Midbrain (tissue), 1 donor: ENCODE measurements at regions not wholly inside any gene's neighbourhood (a gene's known extent, or its start where the extent isn't known, plus 50 kb on each side); places are given as distances from the start of the nearest gene placed in this dataset.

ENCODE experiments used
- DNase-seq: peaks from one replicate; lab custom pipeline; 2025; lab: John Stamatoyannopoulos, UW

DNA sequence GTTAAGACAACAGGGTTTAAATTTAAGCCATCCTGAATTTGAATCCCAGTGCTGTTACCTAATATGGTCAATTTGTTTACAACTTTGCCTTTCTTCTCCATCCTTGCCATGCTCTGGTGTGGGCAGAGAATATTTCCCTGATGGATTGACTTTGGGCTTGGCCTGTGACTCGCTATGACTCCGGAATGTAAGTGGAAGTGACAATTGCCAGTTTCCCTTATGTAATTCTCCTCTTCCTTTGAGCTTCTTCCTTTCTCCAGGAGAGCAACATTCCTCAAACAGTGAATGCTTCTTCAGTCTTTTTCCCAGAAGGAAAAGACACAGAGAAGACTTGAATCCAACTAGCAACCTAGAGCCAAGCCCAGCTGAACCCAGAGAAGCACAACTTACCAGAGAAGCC is 159.1 kb downstream of the LURAP1L start:
- no peak for DNase-seq

DNA sequence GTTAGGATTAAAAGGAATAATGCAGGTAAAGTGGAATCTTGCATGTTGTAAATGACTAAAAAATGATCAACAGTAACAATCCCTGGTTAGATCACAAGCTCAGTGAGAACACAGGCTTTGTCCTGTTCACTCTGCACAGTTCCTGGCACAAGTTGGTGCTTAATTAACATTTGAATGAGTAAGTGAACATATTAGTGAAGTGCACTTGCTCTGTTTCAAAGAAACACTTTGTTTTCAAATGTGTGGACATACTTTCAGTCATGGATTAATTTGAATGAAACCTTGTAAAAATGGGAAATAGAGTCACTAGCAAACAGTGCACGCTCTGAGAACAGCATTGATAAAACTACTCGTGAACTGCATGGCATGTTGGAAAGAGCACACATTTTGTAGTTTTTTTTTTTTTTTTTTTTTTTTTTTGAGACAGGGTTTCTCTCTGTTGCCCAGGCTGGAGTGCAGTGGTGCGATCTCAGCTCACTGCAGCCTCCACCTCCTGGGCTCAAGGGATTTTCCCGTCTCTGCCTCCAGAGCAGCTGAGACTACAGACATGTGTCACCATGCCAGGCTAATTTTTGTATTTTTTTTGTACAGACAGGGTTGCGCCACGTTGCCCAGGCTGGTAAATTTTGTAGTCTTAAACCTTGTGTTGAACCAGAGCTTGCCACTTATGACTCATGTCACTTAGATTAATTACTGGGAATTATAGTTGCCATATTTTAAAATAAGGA is 159.9 kb downstream of the LURAP1L start:
- DNase-seq, result peak; percentile 2

DNA sequence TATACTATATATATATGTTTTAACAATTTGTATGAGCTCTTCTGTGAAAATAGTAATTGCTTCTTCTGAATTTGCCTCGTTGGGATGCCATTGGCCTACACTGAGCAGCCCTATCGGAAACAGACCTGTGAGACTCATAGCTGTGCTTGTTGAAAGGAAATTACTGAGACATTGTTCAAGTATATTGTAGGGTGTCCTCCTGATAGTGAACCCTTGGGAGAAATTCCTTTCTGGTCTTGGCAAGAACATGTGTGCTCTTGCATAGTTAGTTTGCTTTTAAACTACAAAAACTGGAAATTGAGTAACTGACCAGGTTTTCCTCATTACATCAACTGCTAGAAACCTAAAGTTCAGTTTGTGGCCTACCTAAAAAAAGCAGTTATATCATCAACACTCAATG is 160.9 kb downstream of the LURAP1L start:
- DNase-seq, result no peak

DNA sequence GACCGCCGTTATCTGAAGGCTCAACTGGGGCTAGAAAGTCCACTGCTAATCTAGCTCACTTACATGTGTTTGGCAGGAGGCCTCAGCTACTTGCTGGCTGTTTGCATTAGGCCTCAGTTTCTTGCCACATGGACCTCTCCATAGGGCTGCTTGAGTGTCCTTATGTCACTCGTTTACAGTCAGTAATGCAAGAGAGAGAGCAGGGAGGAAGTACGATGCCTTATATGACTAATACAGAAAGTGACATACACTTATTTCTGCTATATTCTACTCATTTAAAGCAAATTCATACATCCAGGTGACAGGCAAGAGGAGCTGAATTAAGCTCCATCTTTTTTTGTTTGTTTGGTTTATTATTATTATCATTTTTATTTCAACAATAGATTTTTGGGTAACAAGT is 179.6 kb downstream of the LURAP1L start:
- DNase-seq, result no peak

DNA sequence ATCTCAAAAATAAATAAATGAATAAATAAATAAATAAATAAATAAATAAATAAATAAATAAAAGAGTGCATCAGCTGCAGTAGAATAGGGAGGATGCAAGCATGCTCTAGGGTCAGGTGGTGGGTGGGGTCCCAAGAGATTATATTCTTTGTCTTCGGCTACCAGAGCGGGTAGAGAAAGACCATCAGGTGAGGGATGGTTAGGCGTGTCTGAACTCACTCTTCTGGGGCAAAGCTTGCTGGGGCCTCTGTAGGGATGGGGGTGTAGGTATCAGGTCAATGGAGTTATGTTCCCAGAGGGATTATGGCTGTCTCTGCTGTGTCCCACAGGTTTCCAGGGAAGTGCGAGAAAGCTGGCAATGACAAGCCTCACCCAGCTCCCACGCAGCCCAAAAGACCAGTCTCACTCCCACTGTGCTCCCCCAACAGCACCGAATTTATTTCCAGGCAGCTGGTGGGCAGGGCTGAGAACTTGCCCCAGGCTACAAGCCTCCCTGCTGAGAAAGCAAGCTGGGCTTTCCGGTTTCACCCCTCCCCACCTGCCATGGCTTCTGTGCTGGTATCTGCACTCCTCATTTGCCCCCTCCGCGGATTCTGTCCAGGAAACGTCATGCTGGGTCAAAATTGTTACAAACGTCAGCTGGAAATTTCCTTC is 180.8 kb downstream of the LURAP1L start:
- no peak for DNase-seq

DNA sequence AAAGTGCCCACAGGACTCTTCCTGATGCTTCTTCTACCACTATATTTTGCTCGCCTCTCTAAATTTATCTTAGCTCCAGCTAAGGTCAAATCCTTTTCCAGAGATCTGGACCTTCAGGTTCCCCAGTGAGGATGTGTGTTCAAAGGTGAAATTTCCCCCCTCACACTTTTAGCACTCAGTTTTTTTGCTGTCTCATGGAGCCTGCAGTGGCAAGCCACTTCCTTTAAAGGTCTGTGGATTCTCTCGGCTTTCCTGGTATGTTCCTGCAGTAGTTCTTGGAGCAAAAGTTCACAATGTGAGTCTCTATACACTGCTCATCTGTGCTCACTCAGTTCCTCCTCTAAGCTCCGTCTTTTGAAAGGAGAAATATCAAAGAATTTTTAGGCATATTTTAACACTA is 181.4 kb downstream of the LURAP1L start:
- no peak for DNase-seq

DNA sequence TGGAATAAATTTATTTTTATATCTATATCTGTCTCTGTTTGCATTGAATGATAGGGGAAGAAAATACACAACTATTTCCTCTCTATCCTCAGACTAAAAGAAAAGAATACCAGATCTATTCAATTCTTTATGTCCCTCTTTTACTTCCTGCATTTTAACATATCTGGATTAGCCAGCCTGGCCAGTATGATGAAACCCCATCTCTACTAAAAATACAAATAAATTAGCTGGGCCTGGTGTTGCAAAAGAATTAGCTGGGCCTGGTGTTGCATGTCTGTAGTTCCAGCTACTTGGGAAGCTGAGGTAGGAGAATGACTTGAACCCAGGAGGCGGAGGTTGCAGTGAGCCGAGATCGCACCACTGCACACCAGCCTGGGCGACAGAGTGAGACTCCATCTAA is 182.0 kb downstream of the LURAP1L start:
- no peak for DNase-seq

DNA sequence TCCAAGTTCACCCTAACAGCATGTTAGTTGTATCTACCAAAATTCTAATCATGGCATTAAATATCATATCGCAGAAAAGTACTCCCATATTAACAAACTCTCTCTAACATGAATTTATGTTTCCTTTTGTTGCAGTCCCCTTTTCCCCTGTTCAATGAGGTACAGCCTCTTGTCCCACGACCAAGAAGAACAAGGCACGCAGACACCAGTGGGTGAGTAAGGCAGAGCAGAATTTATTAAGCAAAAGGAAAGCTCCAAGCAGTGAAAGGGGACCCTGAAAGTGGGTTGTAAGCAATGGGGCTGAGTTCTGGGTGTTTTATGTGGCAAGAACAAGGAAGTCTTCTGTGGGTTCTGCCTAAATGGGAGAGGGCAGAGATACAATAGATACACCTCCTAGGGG is 183.5 kb downstream of the LURAP1L start:
- DNase-seq, result no peak

DNA sequence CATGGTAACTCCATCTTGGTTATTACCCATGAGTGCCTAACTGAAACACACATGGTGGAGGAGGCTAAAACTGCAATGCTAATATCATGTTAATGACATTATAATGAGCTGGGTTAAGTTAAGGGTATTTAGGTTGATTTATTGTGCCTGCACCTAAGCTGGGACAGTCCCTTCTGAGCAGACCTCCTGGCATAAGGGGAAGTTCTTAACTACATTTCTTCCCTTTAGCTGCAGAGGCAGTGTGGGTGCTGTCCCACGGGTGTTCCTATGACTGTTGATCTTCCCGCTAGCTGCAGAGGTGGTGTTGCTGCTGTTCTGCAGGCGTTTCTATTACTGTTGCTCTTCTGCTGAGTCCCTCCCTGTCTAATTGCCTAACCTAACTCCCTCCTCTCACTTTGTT is 183.9 kb downstream of the LURAP1L start:
- DNase-seq, result no peak

DNA sequence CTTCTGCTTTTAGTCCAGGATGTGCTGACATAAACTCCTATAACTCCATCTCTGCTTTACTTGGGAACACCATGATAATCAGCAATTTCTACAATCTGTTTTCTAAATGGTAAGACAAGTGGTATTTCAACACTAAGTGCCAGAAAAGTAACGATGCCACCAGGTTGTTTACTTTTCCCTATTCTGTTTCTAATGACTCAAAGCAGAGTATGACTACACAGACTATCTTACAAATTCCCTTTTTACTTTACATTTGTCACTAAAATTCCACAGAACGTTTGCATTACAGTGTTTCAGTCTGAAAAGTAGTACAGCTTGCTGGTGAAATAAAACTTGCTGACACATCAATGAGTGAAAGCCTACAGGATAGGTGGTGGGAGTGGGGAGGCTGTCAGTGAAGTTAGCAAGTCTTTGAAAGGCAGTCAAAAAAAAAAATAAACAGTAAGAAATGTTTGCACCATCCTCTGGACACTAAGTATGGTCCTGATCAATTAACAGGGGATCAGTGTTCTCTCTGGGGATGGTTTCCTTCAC is 186.5 kb downstream of the LURAP1L start:
- DNase-seq, result no peak

DNA sequence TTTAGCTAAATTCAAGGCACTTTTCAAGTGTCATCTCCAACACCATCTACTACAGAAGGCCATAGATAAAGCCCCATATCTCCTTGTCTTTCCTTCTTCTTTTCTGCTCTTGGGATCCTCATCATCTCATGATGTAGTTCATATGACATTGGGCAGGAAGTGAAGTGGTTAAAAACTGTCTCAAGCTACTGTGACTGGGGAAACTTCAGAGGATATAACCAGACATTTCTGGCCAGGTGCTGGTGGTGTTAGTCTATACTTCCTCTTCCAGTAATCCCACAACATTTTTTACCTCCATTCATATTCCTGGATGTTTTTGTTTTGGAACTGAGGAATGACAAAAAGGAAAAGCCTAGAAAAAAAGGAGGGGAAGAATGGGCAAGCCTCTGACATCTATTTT is 188.7 kb downstream of the LURAP1L start:
- DNase-seq, result no peak

DNA sequence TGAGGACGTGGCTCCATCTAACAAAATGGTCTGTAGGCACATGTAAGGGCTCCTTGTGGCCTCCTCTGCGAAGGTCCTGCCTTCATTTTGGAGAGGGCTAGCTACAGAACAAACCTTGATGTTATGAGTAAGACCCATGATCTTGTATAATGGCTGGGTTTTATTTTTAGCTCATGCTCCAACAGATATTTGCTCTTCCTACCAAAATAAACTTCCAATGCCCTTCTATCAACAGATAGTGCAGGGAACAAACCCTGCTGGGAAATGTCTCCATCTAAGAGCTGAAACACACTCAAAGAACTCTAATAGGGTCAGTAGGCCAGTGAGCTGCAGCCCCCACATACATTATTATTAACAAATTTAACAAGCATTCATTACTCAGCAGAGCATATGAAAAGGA is 189.5 kb downstream of the LURAP1L start:
- DNase-seq, result no peak

DNA sequence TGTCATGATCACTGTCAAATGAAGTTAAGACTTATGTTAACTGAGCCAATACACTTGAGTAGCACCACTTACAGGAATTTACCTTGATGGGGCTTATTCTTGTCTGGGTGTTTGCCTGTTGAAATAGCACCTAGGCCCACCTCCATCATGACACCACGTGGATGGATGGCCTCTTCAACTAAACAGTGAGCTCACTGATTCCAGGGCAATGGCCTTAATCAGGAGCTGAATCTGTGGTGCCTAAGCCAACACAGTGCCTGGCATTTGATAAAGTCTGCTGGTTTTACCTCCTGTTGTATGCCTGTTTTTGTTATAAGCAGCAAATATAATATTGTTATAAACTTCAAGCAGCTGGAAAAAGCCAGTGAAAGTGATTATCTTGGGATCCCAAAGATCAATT is 190.5 kb downstream of the LURAP1L start:
- DNase-seq, result no peak

DNA sequence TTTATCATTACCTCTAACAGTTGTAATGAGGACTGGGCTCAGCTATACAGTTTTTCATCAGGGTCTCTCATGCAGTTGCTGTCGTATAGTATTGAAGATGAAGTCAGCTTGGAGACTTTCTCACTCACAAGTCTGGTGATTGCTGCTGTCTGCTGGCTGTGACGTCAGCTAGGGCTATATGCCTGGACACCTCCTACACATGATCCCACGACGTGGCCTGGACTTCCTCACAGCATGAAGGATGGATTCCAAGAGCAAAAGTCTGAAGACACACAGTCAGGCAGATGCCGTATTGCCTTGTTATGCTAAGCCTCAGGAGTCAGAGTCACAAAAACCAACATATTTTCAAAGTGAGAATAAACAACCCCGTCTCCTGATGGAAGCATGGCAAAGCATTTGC is 193.3 kb downstream of the LURAP1L start:
- no peak for DNase-seq

DNA sequence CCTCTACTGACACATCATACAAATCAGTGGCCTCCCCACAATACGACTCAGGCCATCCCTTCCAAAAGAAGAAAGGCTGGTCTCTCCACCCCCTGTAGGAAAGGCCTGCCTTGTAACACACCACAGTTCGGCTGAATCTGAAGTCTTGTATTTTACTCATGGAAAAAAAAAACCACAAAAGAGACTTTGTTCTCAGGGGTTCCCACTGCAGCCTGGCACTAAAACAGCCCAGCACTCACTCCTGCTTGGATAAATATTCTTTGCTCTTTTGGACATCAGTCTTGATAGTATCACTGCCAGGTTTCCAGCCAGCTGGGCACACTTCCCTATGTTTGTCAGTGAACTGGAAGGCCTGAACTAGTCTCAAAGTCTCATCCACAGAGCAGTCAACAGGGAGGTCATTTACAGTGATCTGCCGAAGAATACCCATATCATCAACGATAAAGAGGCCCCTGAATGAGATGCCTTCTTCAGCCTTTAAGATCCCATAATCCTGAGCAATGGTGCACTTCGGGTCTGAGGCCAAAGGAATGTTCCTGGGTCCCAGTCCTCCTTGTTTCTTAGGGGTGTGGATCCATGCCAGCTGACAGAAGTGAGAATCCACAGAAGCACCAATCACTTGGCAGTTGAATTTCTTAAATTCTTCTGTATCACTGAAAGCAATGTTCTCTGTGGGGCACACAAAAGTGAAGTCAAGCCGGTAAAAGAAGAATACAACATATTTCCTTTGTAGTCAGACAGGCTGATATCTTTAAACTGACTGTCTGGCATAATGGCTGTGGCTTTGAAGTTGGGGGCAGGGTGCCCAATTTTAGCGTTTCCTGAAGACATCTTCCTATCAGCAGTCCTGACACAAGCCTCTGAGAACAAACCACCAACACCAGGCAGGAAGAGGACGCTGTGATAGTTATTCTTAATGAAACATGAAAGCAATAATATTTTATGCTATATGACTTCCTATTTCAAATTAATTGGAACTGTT is 198.1 kb downstream of the LURAP1L start:
- peak; percentile 59 for DNase-seq

DNA sequence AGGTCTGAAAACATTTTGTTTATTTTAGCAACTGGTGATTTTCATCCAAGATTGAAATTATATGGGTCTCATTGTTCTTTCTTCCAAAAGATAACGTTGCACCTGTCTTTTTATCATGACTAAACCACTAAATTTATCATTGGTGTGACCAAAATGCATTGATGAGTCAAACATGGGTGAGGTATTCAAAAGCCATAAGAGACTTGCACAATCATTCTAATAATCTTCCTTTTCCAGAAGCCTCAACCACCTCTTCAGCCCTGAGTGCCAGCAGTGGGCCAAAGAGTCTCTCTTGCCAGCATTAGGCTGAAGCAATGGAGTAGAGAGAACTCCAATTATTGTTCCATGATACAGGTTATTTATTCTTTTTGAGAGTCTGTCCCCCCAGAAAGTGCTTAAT is 198.9 kb downstream of the LURAP1L start:
- no peak for DNase-seq

DNA sequence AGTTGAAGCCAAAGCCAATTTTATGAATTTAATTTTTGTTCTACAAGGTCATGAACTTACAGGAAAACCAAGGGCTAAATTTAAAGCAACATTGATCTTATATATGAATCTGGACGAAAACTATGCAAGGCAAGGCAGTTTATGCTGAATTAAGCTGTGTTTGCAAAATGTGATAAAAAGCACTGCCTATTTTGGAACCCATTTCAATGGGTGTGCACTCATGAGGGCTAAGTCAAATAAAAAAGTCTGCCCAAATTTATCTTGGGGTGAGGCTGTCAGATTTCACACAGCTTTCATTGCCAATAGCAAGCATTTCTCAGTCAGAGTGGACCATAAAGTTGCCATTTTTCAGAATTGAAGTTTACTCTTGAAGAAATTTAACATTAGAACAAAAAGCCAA is 199.9 kb downstream of the LURAP1L start:
- DNase-seq, result no peak

DNA sequence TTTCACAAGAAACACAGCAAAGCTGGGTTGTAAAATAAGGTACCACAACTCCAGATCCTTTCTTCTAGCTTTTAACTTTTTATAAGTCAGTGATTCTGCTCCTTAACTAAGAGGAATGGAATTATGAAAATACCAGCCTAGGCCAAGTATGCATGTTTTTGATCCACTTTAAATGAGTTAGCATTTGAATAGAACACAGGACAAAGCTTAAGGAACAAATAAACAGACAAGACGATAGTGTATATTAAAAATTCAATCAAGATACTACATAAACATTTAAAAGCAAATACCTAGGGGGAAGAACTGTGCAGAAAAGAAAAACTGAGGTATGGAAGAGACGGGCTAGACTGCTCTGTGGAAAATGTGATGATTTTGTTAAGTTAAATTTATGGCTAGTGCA is 200.7 kb downstream of the LURAP1L start:
- no peak for DNase-seq

DNA sequence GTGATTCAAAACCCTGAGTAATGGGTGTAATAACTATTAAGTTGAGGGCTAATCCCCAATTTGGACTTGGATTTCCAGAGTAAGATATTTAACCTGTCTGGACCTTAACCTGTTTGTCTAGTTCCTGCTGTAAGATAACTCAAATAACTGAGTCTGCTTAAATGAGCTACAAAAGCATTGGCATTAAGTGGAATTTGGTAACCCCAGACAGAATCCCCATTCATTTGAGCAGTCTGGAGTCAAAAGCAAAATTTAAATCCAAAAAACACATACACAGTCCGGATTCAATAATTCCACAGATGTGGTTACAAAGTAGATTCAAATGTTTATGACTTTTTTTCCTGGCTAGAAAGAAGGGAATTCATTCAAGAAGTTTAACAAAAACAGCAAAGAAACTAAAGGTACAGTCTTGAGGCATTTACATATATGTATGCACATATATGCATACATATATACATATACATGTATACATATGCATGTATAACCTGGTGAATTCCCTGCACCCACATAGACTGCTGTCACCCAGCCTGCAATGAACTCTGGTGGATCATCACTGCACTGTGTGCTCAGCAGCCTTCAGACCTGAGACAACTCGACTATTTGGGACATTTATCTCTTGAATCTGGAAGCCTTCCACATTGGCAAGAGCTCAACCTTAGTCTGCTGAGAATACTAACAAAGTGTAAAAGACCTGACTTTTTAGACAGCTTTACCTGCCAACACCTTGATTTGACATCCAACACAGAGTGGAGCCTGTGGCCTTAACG is 205.4 kb downstream of the LURAP1L start:
- no peak for DNase-seq

DNA sequence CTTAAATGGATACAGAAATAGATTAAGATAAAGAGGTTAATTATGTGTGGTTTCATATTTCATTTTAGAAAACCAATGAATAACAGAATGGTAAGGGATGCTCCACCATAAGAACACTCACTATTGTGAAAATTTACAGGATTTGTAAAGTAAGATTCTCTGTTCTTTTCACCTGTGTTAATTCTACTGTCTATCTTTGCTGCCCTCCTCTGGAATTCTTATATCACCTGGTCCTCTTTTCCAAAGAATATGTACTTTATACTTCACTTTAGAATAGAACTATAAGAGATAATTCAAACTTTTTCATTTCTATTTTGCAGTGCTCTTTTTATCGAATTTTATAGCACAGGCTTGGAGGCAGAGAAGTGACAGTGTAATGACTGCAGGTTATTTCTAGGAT is 213.4 kb downstream of the LURAP1L start:
- no peak for DNase-seq

DNA sequence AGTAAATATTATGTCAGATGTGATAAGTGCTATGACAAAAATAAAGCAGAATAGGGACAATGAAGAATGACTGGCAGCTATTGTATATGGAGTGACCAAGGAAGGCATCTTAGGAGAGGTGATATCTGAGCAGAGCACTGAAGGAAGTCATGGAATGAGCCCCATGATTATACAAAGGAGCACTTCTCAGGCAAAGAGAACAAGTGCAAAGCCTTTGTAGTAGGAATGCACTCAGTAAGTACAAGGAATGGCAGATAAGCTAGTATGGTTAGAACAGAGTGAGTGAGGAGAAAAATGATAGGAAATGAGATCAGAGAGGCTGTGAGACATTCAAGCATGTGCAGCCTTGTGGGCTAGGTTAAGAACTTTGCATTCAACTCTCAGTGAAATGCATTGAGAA is 214.8 kb downstream of the LURAP1L start:
- no peak for DNase-seq

DNA sequence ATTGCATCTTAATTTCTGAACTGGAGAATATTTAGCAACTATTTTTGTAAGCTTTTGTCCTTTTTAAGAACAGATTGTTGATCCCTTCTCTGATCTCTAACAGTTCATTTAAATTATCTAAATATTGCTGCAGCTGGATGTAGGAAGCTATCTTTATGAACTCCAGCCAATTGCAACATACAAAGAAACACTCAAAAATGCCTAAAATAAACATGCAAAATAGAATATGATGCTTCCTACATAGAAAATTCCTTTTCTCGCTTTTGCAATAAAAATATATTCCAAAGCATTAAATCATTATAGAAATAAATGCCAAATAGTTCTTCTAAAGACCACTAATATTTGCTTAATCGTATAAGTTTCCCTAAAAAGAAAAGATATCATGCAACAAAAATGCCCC is 218.6 kb downstream of the LURAP1L start:
- DNase-seq, result no peak
